ENCODE measurements at regions not wholly inside any gene's neighbourhood (a gene's known extent, or its start where the extent isn't known, plus 50 kb on each side); places are given as distances from the start of the nearest gene placed in this dataset.

DNA sequence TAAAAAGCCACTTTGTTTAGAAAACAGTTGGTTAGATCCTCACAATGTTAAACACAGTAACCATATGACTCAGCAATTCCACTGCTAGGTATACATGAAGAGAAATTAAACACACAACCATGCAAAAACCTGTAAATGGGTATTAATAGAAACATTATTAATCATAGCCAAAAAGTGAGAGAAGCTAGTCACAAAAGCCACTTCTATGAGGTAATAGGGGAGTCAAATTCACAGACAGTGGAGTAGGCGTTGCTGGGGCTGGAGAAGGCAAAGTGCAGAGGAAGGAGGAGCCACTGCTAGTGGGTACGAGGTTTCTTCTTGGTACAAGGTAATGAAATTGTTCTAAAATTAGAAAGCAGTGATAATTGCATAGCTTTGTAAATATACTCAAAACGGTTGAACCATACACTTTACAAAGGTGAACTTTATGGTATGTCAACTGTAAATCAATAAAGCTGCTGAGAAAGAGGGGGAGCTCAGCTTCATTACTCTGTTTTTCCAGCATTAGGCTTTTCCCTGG lies 364.4 kb downstream of the GADD45G start:
- H3K36me3 ChIP-seq, result no peaks in the 10 kb centered on the region
- peak; percentile 70 for DNase-seq
- H3K27ac ChIP-seq, result peak overlapping the region; percentile 78
- no peaks in the 10 kb centered on the region for H3K27me3 ChIP-seq
- no peak overlapping the region for H3K9ac ChIP-seq (ENCODE audit: low read depth in 2 of 2, low read length in 2 of 2)
- intact Hi-C loops (cut with DNase I), result no loop called here
- H3K4me3 ChIP-seq, result no peak overlapping the region
- no peaks in the 10 kb centered on the region for H3K4me1 ChIP-seq
- TF ChIP-seq, protein P1, sequence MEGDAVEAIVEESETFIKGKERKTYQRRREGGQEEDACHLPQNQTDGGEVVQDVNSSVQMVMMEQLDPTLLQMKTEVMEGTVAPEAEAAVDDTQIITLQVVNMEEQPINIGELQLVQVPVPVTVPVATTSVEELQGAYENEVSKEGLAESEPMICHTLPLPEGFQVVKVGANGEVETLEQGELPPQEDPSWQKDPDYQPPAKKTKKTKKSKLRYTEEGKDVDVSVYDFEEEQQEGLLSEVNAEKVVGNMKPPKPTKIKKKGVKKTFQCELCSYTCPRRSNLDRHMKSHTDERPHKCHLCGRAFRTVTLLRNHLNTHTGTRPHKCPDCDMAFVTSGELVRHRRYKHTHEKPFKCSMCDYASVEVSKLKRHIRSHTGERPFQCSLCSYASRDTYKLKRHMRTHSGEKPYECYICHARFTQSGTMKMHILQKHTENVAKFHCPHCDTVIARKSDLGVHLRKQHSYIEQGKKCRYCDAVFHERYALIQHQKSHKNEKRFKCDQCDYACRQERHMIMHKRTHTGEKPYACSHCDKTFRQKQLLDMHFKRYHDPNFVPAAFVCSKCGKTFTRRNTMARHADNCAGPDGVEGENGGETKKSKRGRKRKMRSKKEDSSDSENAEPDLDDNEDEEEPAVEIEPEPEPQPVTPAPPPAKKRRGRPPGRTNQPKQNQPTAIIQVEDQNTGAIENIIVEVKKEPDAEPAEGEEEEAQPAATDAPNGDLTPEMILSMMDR (IDR thresholded peaks at IDR 0.05), result no peak
- no peaks in the 10 kb centered on the region for H3K9me3 ChIP-seq

DNA sequence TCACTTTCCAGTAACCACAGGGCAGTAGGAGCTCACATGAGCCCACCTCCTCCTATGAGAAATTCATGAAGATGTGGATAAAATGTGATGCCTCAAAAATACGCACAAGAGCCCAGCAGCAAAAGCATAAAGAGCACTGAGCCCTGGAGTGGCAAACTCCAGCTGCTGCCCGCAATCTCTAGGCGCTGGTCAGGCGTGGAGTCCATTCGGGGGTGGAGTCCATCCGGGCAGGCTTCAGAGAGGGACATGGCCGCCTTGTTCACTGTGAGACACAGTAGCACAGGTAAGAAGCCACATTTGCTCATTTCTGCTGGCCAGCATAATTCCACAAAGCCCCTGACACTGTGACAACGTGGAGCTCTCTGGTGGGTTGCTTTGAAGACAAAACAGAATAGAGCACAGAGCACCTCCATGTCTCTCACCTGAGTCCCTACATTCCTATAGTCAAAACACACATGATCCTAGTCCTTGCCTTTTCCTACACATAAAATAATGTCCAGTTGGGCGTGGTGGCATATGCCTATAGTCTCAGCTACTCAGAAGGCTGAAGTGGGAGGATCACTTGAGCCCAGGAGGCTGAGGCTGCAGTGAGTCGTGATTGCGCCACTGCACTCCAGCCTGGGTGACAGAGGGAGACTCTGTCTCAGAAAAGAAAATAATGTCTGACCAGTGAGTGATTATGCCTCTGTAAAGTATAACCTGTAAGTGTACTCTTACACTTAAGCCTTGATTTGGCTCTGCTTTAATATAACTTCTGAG lies 365.2 kb downstream of the GADD45G start:
- TF ChIP-seq, protein P1 (IDR thresholded peaks at IDR 0.05), result no peak
- H3K27me3 ChIP-seq, result no peaks in the 10 kb centered on the region
- H3K4me1 ChIP-seq, result no peaks in the 10 kb centered on the region
- intact Hi-C loops (cut with DNase I), result no loop called here
- H3K4me3 ChIP-seq, result no peak overlapping the region
- H3K27ac ChIP-seq, result peak overlapping the region; percentile 78
- no peaks in the 10 kb centered on the region for H3K36me3 ChIP-seq
- H3K9ac ChIP-seq (ENCODE audit: low read depth in 2 of 2, low read length in 2 of 2), result peak overlapping the region in 1 of 2 donors; percentile 7
- no peaks in the 10 kb centered on the region for H3K9me3 ChIP-seq
- DNase-seq, result peak; percentile 45

DNA sequence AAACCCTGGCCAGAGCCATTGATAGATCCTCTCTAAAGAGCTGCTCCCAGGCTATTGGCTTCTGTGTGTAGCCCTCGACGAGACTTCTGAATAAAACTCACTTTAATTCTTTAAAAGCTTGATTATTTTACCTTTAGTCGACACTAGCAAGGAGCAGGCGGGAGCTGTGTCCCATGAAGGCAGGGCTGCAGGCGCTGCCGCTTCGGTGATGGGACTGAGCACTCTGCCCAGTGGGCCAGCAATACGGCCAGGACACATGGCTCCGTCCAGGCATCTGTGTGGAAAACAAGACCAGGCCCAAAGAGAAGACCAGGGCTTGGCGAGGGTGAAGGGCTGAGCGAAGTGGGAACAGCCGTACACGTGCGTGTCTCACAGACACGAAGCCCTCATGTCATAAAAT lies 365.9 kb downstream of the GADD45G start:
- TF ChIP-seq, protein P1 (IDR thresholded peaks at IDR 0.05), result no peak
- Histone ChIP-seq H3K9ac (ENCODE audit: low read depth in 2 of 2, low read length in 2 of 2) (no peak overlapping the region), H3K9me3 (no peaks in the 10 kb centered on the region), H3K27me3 (no peaks in the 10 kb centered on the region), H3K4me3 (no peak overlapping the region), H3K36me3 (no peaks in the 10 kb centered on the region), H3K27ac (peak overlapping the region; percentile 78), H3K4me1 (no peaks in the 10 kb centered on the region)
- intact Hi-C loops (cut with DNase I), result no loop called here
- DNase-seq, result no peak

DNA sequence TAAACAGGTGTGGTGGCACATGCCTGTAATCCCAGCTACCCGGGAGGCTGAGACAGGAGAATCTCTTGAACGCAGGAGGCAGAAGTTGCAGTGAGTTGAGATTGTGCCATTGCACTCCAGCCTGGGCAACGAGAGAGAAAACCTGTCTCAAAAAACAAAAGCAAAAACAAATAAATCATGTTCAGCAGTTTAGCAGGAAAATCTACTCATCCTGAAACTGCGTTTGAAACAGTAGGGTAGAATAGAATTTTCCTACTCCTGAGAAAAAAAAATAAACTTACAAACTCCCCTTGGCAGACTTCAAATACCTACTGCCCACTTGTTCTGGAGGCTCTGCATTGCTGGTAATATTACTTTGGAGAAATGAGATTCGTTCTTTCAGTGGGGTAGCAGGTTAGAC lies 367.7 kb downstream of the GADD45G start:
- H3K27ac ChIP-seq, result no peak overlapping the region
- TF ChIP-seq, protein P1 (IDR thresholded peaks at IDR 0.05), result no peak
- no peak overlapping the region for H3K4me3 ChIP-seq
- H3K27me3 ChIP-seq, result no peaks in the 10 kb centered on the region
- H3K9ac ChIP-seq (ENCODE audit: low read depth in 2 of 2, low read length in 2 of 2), result no peak overlapping the region
- no peaks in the 10 kb centered on the region for H3K4me1 ChIP-seq
- intact Hi-C loops (cut with DNase I), result no loop called here
- DNase-seq, result no peak
- no peaks in the 10 kb centered on the region for H3K9me3 ChIP-seq
- H3K36me3 ChIP-seq, result no peaks in the 10 kb centered on the region

DNA sequence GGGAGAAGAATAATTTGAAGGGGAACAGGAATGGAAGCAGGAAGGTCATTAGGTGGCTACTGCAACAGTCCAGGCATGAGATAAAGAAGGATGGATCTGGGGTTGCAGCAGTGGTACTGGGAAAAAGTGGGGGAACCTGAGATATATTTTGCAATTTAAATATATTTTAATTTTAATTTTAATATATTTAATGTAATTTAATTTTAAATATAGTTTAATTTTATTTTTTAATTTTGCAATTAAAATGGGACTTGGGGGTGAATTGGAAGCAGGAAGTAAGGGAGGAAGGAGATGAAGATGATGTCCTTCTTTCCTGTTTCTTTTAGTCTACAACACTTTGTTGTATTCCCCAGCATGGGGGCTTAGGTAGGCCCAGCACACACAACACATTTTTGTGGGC lies 369.8 kb downstream of the GADD45G start:
- TF ChIP-seq, protein P1 (IDR thresholded peaks at IDR 0.05), result no peak
- Histone ChIP-seq H3K4me1 (no peaks in the 10 kb centered on the region), H3K27me3 (no peaks in the 10 kb centered on the region), H3K9me3 (no peaks in the 10 kb centered on the region), H3K36me3 (no peaks in the 10 kb centered on the region), H3K27ac (no peak overlapping the region), H3K4me3 (no peak overlapping the region), H3K9ac (ENCODE audit: low read depth in 2 of 2, low read length in 2 of 2) (no peak overlapping the region)
- DNase-seq, result no peak
- intact Hi-C loops (cut with DNase I), result no loop called here

All from colonic mucosa (tissue), 4 donors.